NCI-H1417 treated with DMSO at 0.1 percent for 48 hours (cell line): ENCODE measurements at regions not wholly inside any gene's neighbourhood (a gene's known extent, or its start where the extent isn't known, plus 50 kb on each side); places are given as distances from the start of the nearest gene placed in this dataset.
"Not testable (repeated sequence)": the region's sequence is repeated elsewhere in the genome, so short reads cannot be mapped to it uniquely, and the experiment has no call there.

Experiments used
- DNase-seq: peaks from one replicate; lab custom pipeline; 2025; lab: John Stamatoyannopoulos, UW

DNA sequence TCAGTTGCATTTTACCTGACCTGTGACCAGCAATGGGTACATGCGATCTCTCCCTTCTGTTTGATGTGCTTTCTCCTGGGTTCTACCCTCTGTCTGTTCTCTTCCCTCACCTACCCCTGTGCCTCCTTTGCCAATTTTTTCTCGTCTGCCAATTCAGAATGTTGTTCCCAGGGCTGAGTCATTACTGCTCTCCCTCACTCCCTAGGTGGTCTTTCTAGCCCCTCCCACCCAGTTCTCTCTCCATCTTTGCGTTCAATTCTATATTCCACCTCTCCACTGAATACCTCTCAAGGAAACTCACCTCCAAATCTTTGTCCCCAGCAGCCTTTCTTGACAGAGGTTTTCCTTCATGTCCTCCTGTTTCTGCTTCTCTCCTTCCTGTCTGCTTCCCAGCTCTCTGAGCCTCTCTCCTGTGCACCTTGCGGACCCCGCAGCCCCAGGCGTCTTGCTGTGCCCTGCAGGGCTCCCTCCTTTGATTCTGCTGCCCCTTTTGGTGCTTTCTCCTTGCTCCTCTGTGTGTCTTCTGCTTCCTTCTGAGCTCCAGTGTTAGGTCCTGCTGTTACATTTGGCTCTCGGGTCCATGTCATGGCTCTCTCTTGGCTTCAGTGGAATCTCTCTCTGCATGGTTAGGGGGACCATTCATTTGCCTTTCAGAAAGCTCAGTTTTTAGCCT lies 398.2 kb upstream of the TPM1 start:
- no peak for DNase-seq

DNA sequence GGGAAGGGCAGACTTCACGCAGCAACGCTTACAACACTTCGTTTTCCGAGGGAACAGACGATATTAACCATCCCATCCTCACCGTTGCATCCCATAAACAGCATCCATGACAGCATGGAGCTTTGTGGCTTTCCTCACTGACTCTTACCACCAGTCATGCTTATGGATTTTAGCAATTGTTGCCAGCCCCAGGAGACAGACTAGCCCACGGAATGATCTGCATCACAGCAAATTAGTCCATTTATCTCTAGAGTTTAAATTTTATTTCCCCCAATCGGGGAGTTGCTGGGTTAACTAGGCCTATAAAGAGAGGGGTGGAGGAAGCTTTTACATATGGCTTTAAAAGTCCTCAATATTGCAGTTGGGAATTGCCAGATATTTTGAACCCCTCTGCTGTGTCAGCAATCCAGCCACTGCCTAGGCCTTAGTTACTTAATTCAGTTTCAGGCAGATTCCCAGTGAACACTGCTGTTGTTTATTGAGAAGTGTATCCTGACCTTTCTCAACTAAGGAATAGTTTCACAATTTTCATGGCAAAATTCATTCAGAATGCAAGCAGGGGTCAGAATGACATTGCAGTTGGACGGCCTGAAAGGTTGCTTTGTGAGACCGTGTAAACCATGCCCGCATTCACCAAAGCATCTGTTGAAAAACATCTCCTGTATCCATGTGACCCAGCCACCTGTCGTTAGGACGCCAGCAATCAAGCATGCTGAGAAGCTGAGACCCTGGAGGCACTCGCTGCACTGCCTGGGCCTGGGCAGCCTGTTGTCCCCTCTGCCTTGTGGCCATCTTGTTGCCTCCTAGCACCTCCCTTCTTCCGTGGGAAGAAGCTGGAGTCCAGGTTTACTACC lies 397.4 kb upstream of the TPM1 start:
- DNase-seq, result no peak

DNA sequence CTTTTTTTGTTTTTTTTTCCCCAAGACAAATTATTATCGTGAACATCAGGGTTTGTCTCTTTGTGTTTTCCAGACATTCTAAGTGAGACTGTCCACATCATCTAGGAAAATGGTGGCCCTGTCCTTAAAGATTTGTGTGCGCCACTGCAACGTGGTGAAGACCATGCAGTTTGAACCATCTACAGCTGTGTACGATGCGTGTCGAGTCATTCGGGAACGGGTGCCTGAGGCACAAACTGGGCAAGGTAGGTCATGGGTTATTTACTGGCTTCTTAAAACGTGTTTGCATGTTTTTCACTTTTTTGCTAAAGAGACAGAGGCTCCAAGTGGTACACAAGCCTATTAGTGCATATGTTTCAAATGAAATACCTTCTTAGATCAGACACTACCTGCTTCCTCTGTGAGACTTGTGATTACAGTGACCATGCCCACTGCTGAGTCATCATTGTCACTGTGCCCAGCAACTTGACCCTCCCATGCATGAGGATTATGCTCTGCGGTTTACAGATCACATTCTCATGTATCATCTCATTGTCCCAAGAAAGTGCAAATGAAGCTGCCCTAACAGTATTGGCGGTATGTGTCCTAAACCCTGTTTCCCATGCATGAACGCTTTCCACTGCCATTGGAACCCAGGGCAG lies 395.2 kb upstream of the TPM1 start:
- no peak for DNase-seq

DNA sequence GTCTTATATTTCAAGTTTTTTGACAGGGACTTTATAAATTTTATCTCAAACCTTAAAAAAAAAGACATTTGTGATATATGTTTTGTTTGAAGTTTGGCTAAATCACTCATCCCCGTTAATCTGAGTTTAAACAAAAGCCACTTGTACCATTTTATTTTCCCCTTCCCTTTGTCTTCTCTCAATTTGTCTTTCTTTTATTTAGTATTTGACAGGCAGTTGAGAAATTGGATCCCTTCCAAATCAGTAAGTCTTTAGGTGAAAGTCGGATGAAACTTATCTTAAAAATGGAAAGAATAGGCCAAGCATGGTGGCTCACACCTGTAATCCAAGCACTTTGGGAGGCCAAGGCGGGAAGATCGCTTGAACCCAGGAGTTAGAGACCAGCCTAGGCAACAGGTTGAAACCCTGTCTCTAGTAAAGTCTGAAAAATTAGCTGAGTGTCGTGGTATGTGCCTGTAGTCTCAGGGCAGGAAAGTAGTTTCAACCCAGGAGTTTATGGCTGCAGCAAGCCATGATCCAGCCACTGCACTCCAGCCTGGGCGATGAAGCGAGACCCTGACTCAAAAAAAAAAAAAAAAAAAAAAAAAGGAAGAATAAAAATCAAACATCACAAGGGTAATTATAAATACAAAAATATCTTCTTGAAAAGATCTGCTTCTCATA lies 394.6 kb upstream of the TPM1 start:
- no peak for DNase-seq

DNA sequence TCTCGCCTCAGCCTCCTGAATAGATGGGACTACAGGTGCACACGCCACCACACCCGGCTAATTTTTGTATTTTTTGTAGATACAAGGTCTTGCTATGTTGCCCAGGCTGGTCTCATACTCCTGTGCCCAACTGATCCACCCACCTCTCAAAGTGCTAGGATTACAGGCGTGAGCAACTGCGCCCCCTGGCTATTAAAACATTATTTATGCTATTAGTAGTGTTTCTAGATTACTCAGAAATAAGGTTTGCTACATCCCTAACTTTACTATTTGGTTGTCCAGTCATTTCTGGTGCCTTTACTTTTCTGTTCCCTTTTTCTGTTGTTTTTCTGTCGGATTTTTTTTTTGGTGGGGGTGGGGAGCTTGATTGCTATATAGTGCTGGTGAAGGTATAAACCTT lies 393.6 kb upstream of the TPM1 start:
- no peak for DNase-seq

DNA sequence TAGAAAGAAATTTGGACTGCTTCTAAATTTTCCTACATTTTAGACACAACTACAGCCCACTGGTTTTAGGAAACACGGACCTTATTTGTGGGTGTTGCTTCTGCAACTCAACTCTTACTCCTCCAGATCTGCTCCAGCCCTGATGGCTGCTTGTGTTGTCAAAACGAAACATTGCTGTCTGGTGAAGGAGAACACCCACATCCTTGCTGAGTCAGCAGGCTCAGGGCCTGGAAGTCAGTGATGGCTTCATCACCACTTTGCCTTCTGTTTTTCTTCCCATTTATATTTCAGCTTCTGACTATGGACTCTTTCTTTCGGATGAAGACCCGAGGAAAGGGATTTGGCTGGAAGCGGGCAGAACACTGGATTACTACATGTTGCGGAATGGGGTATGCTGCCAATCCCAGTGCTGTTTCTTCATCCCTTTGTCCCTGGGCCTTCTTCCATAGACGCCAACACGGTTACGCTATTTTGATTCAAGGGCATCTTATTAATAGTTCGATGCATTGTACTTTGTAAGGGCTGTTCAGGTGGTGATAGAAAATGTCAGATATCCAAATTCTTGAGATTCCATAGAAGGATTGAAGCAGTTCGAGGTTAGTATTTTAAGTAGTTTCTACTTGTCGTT lies 392.6 kb upstream of the TPM1 start:
- no peak for DNase-seq

DNA sequence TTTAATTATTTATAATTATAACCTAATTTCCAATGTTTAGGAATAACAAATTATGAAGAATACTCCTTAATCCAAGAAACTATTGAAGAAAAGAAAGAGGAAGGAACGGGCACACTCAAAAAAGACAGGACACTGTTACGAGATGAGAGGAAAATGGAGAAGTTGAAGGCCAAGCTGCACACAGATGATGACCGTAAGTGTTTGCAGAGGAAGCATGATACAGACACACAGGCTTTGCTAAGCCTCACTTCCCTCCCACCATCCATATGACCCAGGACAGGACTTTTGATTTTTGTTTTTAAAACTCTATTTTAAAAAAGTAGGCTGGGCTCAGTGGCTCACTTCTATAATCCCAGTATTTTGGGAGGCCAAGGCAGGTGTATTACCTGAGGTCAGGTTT lies 389.4 kb upstream of the TPM1 start:
- no peak for DNase-seq

DNA sequence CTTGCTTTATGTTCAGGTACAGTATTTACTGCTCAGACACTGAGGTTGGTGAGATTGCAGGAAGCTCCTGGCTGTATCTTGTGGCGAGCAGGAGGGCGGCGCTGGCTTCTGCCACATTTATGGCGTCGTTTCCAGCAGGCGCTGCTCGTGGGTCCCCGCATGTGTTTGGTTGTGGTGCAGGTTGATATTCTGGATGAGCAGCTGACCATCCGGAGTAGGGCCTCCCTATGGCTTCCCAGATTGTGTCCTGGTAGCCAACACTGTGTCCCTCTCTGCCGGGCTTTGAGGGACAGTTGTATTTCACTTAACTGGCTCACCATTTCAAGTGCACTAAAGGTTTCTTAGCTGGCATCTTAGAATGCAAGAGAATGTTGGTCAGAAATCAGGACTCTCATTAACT lies 386.5 kb upstream of the TPM1 start:
- DNase-seq, result no peak

DNA sequence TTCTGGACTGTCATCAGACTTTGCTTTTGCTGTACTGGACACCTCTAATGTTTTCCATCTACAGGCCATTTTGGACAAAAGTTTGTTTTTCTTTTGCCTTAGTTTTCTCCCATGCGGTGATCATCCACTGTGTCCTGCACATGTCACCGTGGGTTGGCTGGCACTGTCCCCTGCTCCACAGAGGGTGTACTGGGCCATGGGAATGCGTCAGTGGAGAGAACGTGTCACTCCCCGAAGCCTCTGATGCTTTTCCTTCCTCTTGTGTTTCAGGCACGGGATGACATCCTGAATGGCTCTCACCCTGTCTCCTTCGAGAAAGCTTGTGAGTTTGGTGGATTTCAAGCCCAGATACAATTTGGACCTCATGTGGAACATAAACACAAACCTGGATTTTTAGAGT lies 385.0 kb upstream of the TPM1 start:
- DNase-seq, result not testable (repeated sequence)

DNA sequence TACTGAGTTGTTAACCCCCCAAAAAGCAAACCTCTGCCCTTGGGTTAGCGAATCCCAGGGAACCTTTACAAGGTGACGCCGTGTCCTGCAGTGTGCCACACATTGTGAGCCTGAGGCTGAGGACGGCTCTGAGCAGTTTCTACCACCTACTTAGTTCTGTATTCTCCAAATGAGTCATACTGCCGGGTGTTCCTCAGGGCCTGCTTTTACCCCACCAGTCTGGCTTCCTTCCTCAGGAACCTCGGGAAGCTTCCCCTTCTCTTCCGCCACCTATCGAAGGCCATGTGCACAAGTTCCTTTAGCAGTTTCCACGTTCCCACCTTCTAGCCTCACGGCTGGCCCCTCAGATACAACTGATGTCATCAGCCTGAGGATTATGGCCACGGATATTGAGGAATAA lies 384.0 kb upstream of the TPM1 start:
- no peak for DNase-seq

DNA sequence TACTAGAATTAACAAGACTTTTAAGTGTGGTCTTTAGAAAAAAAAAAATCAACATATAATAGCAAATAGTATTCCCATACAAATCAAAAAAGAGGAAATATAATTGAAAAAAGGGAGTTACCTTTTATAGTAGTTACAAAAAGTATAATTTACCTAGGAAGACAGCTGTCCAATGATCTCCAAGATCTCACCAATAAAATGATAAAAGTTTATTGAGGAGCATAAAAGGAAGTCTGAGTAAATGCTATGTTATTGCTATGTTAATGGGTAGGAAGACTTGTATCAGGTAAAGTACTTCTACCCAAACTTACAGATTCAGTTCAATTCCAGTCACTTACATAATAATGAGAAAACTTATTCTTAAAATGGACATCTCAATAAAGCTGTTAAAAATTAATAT lies 379.0 kb upstream of the TPM1 start:
- DNase-seq, result no peak

DNA sequence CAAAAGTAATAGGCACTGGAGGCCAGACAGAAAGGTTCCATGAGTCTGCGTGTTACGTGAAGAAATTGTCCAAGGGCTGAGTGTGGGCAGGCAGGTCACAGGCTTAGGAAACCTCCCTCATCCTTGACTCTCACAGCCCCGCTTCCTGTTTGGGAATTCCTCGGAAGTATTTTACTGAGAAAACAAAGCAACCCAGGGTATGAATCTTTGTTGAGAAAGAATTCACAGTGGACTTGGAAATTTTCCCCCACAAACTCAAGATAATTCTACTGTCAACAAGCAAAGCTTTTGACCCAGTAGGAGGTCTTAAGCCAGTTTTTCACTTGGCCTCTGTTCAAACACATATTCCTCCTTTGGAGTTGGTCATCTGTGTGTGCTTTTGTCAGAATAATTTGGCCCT lies 377.1 kb upstream of the TPM1 start:
- no peak for DNase-seq

DNA sequence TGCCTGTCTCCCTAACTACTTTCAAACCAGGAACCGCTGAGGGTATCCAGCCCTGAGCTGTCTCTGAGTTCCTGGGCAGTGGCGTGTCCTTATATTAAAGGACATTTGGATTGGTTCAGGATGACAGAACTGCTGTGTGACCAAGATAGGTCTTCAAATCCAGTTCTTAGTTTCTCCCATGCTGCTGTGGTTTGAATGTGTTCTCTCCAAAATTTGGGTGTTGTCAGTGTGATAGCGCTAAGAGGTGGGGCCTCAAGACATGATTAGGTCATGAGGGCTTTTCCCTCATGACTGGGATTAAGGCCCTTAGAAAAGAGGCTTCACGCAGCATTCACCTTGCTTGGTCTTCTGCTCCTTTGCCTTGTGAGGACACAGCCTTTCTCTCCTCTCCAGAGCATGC lies 376.5 kb upstream of the TPM1 start:
- no peak for DNase-seq

DNA sequence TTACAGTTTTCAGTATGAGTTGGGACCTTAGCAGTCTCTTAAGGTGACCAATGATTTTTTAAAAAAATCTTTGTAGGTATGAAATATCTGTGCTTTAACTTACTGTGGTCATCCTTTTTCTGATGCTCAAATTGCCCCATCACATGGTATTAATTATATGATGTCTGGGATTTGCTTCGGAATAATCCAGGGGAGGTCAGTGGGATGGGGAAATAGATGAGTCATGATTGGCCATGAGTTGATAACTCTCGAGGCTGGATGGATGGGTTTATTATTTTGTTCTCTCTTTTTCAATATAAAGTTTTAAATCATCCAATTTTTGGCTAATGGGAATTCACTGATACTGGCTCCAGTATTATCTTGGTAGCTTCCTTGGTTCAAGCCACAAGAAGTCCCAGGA lies 370.3 kb upstream of the TPM1 start:
- DNase-seq, result no peak

DNA sequence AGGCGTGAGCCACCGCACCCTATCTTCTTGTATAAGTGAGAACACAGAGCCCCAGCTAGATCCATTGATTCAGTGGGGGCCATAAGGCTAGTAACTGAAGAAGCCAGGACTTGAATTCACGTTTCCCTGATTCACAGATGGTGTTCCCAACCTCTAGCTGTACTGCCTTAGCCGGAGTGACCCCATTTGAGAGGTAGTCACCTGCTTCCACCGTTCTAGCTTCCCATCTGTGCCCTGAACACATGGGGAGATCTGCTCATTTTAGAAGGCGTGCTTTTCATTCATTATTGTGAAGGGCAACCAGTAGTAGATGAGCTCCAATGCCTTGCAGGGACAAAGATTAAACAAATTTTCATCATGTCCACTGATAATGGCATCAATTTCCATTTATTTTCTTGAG lies 365.7 kb upstream of the TPM1 start:
- no peak for DNase-seq

DNA sequence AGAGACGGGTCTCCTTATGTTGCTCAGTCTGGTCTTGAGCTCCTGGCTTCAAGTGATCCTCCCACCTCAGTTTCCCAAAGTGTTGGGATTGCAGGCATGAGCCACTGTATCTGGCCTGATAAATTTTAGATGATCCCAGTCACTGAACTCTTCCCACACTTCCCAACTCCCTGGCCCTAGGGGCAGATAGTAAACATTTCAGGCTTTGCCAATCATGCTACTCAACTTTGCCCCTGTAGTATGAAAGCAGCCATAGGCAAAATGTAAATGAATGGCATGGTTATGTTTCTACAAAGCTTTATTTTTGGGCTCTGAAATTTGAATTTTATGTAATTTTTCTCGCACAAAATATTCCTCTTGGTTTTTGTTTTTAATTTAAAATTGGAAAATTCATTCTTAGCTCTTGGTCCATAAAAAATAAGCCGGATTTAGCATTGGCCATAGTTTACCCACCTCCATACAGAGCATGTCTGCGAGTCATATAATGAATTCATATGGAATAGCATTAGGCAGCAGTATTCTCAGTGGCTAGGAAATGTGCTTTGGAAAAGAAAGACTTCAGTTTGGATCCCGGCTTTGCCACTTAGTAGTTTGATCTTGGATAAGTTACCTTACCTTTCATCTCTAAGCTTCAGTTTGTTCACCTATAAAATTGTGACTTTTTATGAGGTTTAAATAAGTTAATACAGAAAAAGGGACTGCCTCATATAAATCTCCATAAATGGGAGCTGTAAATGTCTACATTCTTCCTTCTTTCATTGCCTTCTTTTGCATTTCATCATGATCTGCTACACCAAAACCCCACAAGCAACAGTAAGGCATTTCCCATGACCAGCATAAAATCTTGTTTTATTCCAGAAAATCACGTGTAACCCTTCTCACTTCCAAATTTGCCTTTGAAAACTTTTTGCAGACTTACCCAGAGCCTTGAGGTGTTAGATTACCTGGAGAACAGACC lies 360.3 kb upstream of the TPM1 start:
- DNase-seq, result no peak

DNA sequence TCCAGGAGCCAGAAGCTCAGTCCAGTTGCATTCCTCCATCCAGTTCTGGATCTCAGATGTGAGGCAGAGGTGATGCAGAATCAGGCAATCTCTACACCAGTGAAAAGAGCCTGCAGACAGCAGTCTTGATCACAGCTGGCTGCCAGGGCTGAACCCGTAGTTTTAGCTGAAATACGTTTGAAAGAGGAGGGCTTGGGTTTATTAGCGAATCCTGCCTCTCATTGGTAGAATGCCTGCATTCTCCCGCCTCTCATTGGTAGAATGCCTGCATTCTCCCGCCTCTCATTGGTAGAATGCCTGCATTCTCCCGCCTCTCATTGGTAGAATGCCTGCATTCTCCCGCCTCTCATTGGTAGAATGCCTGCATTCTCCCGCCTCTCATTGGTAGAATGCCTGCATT lies 359.4 kb upstream of the TPM1 start:
- DNase-seq, result not testable (repeated sequence)

DNA sequence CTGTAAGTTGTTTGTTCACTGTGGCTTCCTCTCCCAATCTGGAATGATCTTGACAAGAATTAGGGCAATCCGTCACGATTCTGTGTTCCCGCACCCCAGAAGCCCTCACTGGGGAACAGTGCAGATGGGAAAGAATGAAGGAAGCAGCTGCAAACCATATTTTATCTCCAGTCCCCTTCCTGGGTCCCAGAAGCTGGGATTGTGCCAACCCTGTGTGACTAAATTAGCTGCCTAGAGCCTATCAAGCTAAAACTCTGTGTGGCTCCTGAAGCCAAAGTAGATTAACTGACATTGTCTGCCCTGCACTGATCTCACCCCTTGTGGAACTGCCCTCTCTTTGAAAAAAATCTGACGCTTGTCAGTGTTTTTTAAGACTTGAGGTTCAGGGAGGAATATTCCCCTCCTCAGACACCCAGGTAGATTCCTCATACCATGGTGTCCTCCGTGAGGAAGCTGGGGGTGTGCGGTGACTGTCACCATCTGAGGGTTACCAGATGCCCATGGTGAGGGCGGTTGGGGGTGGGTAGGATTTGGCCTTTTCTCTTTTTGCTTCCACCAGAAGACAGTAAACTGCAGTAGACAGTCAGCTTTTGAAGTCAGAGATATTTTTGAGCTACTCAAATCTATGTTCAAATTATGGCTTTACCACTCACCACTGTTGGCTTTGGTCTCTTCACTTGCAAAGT lies 358.3 kb upstream of the TPM1 start:
- DNase-seq, result no peak

DNA sequence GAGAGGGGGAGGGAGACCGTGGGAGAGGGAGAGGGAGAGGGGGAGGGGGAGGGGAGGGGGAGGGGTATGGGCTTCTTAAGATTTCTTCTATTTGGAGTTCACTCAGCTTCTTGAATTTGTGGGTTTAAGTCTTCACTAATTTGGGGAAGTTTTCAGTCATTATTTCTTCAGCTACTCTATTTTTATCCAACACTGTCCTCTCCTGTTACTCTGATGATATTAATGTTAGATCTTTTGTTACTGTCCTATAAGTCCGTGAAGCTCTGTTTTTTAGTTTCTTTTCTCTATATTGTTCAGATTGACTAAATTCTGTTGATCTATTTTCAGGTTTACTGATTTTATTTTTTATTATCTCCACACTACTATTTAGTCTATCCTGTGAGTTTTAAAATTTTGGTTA lies 351.5 kb upstream of the TPM1 start:
- DNase-seq, result no peak

DNA sequence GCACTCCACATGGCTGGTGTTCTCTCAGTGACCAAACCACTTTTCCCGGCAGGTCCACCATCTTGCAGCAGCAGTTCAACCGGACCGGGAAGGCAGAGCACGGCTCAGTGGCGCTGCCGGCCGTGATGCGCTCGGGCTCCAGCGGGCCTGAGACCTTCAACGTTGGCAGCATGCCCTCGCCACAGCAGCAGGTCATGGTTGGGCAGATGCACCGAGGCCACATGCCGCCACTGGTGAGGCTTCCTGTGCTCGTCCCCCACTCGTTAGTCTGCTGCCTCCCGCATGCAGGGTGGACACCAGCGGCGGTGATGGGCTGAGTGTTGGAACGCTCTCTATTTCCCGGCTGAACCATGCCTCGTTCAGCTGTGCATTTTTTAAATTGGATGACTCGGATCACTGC lies 344.9 kb upstream of the TPM1 start:
- no peak for DNase-seq

DNA sequence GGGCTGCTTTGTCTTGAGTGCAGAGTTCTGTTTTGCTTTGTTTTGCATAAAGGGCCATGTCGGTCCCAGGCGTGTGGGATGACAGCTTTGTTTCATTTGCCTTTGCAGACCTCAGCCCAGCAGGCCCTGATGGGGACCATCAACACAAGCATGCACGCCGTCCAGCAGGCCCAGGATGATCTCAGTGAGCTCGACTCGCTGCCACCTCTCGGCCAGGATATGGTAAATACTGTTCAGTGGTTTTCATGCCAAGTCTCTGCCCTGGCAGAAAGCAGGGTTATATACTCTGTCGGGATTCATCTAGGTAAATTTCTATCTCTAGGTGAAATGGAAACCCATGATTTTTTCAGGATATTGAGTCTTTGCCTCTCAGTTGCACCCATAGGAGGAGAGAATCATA lies 343.9 kb upstream of the TPM1 start:
- DNase-seq, result no peak
